PC-3 (cell line): ENCODE measurements at regions not wholly inside any gene's neighbourhood (a gene's known extent, or its start where the extent isn't known, plus 50 kb on each side); places are given as distances from the start of the nearest gene placed in this dataset.
A peak's percentile ranks its signal among the peaks of the same experiment; 100 is the strongest.

Source experiments
- ATAC-seq: fragments of 200-7000 bp; cut with Tn5 transposase; 2 replicates; pipeline ENCODE4 v1.9.1; 2020; ENCODE audit warnings: mild to moderate bottlenecking, moderate library complexity
- BruUV-seq: library from RNA; stranded (reverse); fragments of 400-500 nt; replicated peaks from 2 replicates; lab custom pipeline; 2021; lab: Mats Ljungman, UMichigan
- CTCF ChIA-PET: fragments of 300-600 bp; sonication (Branson Sonifier 250); formaldehyde crosslinking; loops from one replicate; lab custom pipeline; 2022; ENCODE audit warnings: antibody characterized with exemption; lab: Charles Lee
- POLR2A ChIA-PET: fragments of 300-600 bp; sonication (Branson Sonifier 250); formaldehyde crosslinking; loops from one replicate; lab custom pipeline; 2022; ENCODE audit warnings: antibody characterized with exemption; ENCODE audit not compliant: unreplicated experiment; lab: Charles Lee
- DNase-seq: peaks from one replicate; pipeline ENCODE4 v3.0.0-alpha.2; 2015
- H2AFZ ChIP-seq: fragments of 300-600 bp; sonication (generic); 2 replicates; pipeline ENCODE4 v1.6.0; 2016; ENCODE audit warnings: antibody characterized with exemption, low read length
- H3F3A ChIP-seq: fragments of 300-600 bp; sonication (generic); one replicate; pipeline ENCODE4 v1.6.0; 2017; ENCODE audit warnings: antibody characterized with exemption, low read length, control low read depth, mild to moderate bottlenecking; ENCODE audit not compliant: unreplicated experiment
- H3K27ac ChIP-seq: fragments of 300-600 bp; sonication (generic); 2 replicates; pipeline ENCODE4 v1.5.1; 2016; ENCODE audit warnings: mild to moderate bottlenecking, low read length
- H3K27me3 ChIP-seq: fragments of 300-600 bp; sonication (generic); 2 replicates; pipeline ENCODE4 v1.6.1; 2016; ENCODE audit warnings: low read length, mixed read lengths
- H3K36me3 ChIP-seq: fragments of 300-600 bp; sonication (generic); 2 replicates; pipeline ENCODE4 v1.6.1; 2016; ENCODE audit warnings: low read depth, mixed run types, low read length, mixed read lengths
- H3K4me1 ChIP-seq: fragments of 300-600 bp; sonication (generic); 2 replicates; pipeline ENCODE4 v1.5.1; 2016; ENCODE audit warnings: low read length; ENCODE audit not compliant: insufficient read depth
- H3K4me2 ChIP-seq: fragments of 300-600 bp; sonication (generic); 2 replicates; pipeline ENCODE4 v1.6.0; 2016; ENCODE audit warnings: low read length
- H3K4me3 ChIP-seq: fragments of 300-600 bp; sonication (generic); 2 replicates; pipeline ENCODE4 v1.5.1; 2016; ENCODE audit warnings: mild to moderate bottlenecking, low read length, mixed read lengths
- H3K79me2 ChIP-seq: fragments of 300-600 bp; sonication (generic); 2 replicates; pipeline ENCODE4 v1.6.1; 2017; ENCODE audit warnings: low read length, mixed read lengths
- H3K9ac ChIP-seq: fragments of 300-600 bp; sonication (generic); 2 replicates; pipeline ENCODE4 v1.6.0; 2016; ENCODE audit warnings: mild to moderate bottlenecking, low read length
- H3K9me2 ChIP-seq: fragments of 300-600 bp; sonication (generic); replicated peaks from 2 replicates; pipeline ENCODE4 v1.6.1; 2016; ENCODE audit warnings: mixed run types, low read length, mixed read lengths
- H3K9me3 ChIP-seq: fragments of 300-600 bp; sonication (generic); 2 replicates; pipeline ENCODE4 v1.6.1; 2016; ENCODE audit warnings: low read length, mixed read lengths
- H4K20me1 ChIP-seq: fragments of 300-600 bp; sonication (generic); 2 replicates; pipeline ENCODE4 v1.6.1; 2016; ENCODE audit warnings: low read length, mixed read lengths
- EZH2 ChIP-seq: fragments of 300-600 bp; sonication (generic); IDR thresholded peaks from one replicate; pipeline ENCODE4 v1.6.1; 2017; ENCODE audit warnings: antibody characterized with exemption, mild to moderate bottlenecking, low read length; ENCODE audit not compliant: unreplicated experiment
- EZH2phosphoT487 ChIP-seq: fragments of 300-600 bp; sonication (generic); IDR thresholded peaks from 2 replicates; pipeline ENCODE4 v1.6.1; 2018; ENCODE audit warnings: mild to moderate bottlenecking, antibody characterized with exemption, low read length, borderline replicate concordance
- intact Hi-C: fragments of 100-400 bp; cut with micrococcal nuclease; formaldehyde crosslinking; loops from 2 replicates; pipeline ENCODE4 v1.9.0; 2023
- TF ChIP-seq, protein P1 (sequence below): fragments of 300-600 bp; sonication (generic); conservative IDR thresholded peaks from 2 replicates; pipeline ENCODE4 v1.5.1; 2017; ENCODE audit warnings: antibody characterized with exemption, low read depth, mild to moderate bottlenecking, low read length

DNA sequence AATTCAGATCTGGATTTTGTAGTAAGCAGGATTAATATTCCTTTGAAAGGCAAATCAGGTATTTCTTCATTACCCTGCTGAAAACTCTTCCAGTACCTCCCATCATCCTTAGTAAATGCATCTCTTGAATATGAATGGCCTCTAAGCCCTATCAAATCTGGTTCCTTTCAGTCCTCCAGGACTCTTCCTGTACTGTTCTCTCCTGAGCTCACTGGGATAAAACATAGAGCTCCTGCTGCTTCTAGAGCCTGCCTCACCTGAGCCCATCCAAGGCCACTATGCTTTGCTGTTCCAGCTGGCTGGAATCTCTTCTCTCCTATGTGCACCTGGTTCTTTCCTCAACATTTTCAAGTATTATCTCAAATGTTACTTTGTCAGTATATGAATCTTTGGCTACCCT, 803.3 kb upstream of the CTNND2 start:
- POLR2A ChIA-PET: no interaction called here

DNA sequence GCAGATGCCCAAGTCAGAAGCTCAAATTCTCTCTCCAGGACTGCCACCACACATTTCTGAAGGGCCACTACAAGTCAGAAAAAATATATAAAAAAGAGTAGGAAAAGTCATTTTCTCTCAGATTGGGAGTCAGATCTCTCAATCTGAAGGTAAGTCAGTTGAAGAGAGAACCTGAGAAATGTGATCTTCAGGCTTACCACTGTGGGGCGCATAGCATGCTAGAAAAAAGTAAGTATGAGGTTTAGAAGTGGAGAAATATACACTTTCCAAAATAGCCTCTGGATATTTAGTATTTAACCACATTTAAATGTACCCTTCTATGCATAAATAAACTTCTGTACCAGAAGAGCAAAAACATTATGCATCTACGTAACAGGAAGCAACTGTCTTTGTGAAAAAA, 800.7 kb upstream of the CTNND2 start:
- Histone ChIP-seq H3K4me2 (no peak overlapping the region), H3K9ac (no peak overlapping the region), H3F3A (no peaks in the 10 kb centered on the region), H3K27ac (no peak overlapping the region), H3K4me3 (no peak overlapping the region), H4K20me1 (no peaks in the 10 kb centered on the region), H3K79me2 (no peaks in the 10 kb centered on the region), H3K4me1 (no peaks in the 10 kb centered on the region), H3K27me3 (no peaks in the 10 kb centered on the region), H2AFZ (no peak overlapping the region), H3K36me3 (no peaks in the 10 kb centered on the region), H3K9me3 (no peaks in the 10 kb centered on the region), H3K9me2 (no peaks in the 10 kb centered on the region)
- ChIA-PET CTCF (no interaction called here), POLR2A (no interaction called here)
- DNase-seq: peak; percentile 56
- TF ChIP-seq, protein P1, sequence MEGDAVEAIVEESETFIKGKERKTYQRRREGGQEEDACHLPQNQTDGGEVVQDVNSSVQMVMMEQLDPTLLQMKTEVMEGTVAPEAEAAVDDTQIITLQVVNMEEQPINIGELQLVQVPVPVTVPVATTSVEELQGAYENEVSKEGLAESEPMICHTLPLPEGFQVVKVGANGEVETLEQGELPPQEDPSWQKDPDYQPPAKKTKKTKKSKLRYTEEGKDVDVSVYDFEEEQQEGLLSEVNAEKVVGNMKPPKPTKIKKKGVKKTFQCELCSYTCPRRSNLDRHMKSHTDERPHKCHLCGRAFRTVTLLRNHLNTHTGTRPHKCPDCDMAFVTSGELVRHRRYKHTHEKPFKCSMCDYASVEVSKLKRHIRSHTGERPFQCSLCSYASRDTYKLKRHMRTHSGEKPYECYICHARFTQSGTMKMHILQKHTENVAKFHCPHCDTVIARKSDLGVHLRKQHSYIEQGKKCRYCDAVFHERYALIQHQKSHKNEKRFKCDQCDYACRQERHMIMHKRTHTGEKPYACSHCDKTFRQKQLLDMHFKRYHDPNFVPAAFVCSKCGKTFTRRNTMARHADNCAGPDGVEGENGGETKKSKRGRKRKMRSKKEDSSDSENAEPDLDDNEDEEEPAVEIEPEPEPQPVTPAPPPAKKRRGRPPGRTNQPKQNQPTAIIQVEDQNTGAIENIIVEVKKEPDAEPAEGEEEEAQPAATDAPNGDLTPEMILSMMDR: peak; percentile 81
- TF ChIP-seq EZH2: no peak
- no peak for TF ChIP-seq EZH2phosphoT487
- peak; percentile 48; the same call in 1 of the 2 replicates for ATAC-seq
- no TSS peak for BruUV-seq
- intact Hi-C loops: loop anchor here (2.0 kb wide), 1 partner anchor 774 kb away; no protein-coding TSS in a partner anchor

More for the DNA sequence above, 803.3 kb upstream of the CTNND2 start:
- ATAC-seq: no peak
- Histone ChIP-seq H3K4me1 (no peaks in the 10 kb centered on the region), H4K20me1 (no peaks in the 10 kb centered on the region), H3K9me3 (no peaks in the 10 kb centered on the region), H3K79me2 (no peaks in the 10 kb centered on the region), H3K9ac (no peak overlapping the region), H3F3A (no peaks in the 10 kb centered on the region), H3K9me2 (no peaks in the 10 kb centered on the region), H3K27ac (no peak overlapping the region), H3K4me2 (no peak overlapping the region), H3K36me3 (no peaks in the 10 kb centered on the region), H3K4me3 (no peak overlapping the region), H2AFZ (no peak overlapping the region), H3K27me3 (no peaks in the 10 kb centered on the region)
- TF ChIP-seq EZH2: no peak
- TF ChIP-seq, protein P1: no peak
- no peak for TF ChIP-seq EZH2phosphoT487
- no peak for DNase-seq
- no TSS peak for BruUV-seq
- intact Hi-C loops: no loop called here
- CTCF ChIA-PET: interaction anchor here (0.6 kb wide), 1 partner anchor 671 kb away, joined by 3 read pairs; no protein-coding TSS in a partner anchor

DNA sequence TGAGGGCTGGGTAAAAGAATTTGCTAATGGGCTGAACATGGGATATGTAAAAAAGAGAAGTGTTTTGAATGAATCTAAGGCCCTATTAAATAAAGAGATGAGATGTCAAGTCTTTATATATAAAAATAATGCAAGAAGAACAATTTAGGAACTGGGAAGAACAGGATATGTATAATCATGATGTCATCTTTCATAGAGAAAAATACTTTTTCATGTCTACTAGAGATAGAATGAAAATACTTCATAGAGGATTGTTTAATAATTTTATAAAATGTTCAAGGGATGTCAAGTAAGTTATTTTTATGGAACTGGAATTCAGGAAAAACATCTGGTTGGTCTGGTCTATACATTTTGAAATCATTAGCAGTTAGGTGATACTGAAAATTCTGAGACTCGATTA, 799.0 kb upstream of the CTNND2 start:
- no peak overlapping the region for H3K27ac ChIP-seq
- DNase-seq (no peak), ATAC-seq (no peak)
- no peaks in the 10 kb centered on the region for H3K27me3 ChIP-seq
- H3K79me2 ChIP-seq: no peaks in the 10 kb centered on the region
- no peaks in the 10 kb centered on the region for H3K4me1 ChIP-seq
- BruUV-seq: no TSS peak
- no peaks in the 10 kb centered on the region for H4K20me1 ChIP-seq
- no peaks in the 10 kb centered on the region for H3K9me3 ChIP-seq
- H3F3A ChIP-seq: no peaks in the 10 kb centered on the region
- H3K36me3 ChIP-seq: no peaks in the 10 kb centered on the region
- TF ChIP-seq, protein P1: no peak
- no peak for TF ChIP-seq EZH2phosphoT487
- TF ChIP-seq EZH2: no peak
- no peak overlapping the region for H3K4me3 ChIP-seq
- intact Hi-C loops: no loop called here
- no peak overlapping the region for H3K9ac ChIP-seq
- POLR2A ChIA-PET: no interaction called here
- no peaks in the 10 kb centered on the region for H3K9me2 ChIP-seq
- CTCF ChIA-PET: no interaction called here
- H2AFZ ChIP-seq: no peak overlapping the region
- H3K4me2 ChIP-seq: no peak overlapping the region
